Mucosa of descending colon (tissue), 3 donors: ENCODE measurements at regions not wholly inside any gene's neighbourhood (a gene's known extent, or its start where the extent isn't known, plus 50 kb on each side); places are given as distances from the start of the nearest gene placed in this dataset.

Experiments used
- ATAC-seq: fragments of 200-7000 bp; cut with Tn5 transposase; one replicate; pipeline ENCODE4 v1.9.1; 2020; ENCODE audit warnings: mild to moderate bottlenecking, moderate library complexity
- DNase-seq, 3 donors: peaks; one replicate each; pipeline ENCODE4 v3.0.0-alpha.2; 2020
- H3K36me3 ChIP-seq: fragments of 200-600 bp; one replicate; pipeline ENCODE4 v1.8.0; 2021; ENCODE audit warnings: low read depth, mild to moderate bottlenecking
- H3K4me1 ChIP-seq: fragments of 200-600 bp; one replicate; pipeline ENCODE4 v1.8.0; 2021; ENCODE audit warnings: low read depth, mild to moderate bottlenecking
- H3K4me3 ChIP-seq: fragments of 200-600 bp; one replicate; pipeline ENCODE4 v1.8.0; 2021; ENCODE audit warnings: mild to moderate bottlenecking
- H3K9me3 ChIP-seq: fragments of 200-600 bp; one replicate; pipeline ENCODE4 v1.8.0; 2021; ENCODE audit warnings: mild to moderate bottlenecking
- intact Hi-C, 2 donors: fragments of 100-400 bp; cut with DNase I in 1 of 2; cut with micrococcal nuclease in 1 of 2; formaldehyde crosslinking; loops; one replicate each; pipeline versions ENCODE4 v1.11.0 to v1.11.1; 2022; cut with DNase I, micrococcal nuclease
- TF ChIP-seq, protein P1 (sequence below): fragments of 200-600 bp; IDR thresholded peaks from one replicate; pipeline ENCODE4 v1.8.0; 2022; ENCODE audit warnings: antibody characterized with exemption, mild to moderate bottlenecking
- donor health status: DM: no; HTN: no; CAD: no; lungs with moderate emphysema.
- donor health status: DM: no; HTN: no; CAD: no.
- donor health status: DM: no; HTN: yes; CAD: no.

DNA sequence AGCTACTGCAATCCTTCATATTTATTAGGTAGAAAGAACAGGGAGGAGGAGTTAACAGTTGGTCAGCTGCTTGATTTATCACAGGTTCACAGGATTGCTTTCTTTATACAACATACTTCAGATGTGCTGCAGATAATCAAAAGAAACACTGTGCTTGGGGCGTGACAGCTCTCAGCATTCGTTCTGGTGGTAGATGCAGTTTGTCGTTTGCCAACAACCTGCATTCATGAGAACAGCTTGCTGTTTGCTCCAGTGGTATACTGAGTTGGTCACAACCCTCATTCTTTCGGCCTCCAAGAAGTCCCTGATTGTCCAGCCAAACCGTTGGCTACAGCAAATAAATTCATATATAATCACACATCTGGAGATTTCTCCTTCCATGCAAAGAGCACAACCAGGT lies 120.5 kb downstream of the ZNF280B start:
- no peak for ATAC-seq
- intact Hi-C loops, result no loop called here

DNA sequence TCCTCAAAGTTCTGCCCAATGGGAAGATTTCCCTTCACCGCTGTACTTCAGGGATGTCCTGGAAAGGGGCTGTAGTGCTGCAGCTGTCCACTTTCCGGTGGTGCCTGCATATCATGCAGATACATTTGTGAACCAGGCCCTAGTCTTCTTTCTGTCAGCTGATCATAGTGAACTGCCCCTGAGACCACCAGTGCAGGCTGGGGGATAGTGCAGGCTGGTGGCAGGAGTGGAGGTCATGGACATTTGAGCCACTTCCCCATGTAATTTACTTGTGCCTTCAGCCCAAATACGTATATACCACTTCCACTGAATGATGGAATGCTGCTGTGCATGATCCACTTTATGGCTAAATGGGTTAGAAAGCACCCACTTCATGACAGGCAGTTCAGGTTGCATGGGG lies 120.0 kb downstream of the ZNF280B start:
- Histone ChIP-seq H3K9me3 (no peaks in the 10 kb centered on the region), H3K4me3 (no peak overlapping the region), H3K36me3 (no peaks in the 10 kb centered on the region), H3K4me1 (no peaks in the 10 kb centered on the region)
- intact Hi-C loops, result no loop called here
- ATAC-seq (no peak), DNase-seq (no peak)
- TF ChIP-seq, protein P1, sequence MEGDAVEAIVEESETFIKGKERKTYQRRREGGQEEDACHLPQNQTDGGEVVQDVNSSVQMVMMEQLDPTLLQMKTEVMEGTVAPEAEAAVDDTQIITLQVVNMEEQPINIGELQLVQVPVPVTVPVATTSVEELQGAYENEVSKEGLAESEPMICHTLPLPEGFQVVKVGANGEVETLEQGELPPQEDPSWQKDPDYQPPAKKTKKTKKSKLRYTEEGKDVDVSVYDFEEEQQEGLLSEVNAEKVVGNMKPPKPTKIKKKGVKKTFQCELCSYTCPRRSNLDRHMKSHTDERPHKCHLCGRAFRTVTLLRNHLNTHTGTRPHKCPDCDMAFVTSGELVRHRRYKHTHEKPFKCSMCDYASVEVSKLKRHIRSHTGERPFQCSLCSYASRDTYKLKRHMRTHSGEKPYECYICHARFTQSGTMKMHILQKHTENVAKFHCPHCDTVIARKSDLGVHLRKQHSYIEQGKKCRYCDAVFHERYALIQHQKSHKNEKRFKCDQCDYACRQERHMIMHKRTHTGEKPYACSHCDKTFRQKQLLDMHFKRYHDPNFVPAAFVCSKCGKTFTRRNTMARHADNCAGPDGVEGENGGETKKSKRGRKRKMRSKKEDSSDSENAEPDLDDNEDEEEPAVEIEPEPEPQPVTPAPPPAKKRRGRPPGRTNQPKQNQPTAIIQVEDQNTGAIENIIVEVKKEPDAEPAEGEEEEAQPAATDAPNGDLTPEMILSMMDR, result no peak

More for the DNA sequence above, 120.5 kb downstream of the ZNF280B start:
- Histone ChIP-seq H3K36me3 (no peaks in the 10 kb centered on the region), H3K9me3 (no peaks in the 10 kb centered on the region), H3K4me1 (no peaks in the 10 kb centered on the region), H3K4me3 (no peak overlapping the region)
- DNase-seq, result no peak
- TF ChIP-seq, protein P1, result no peak

DNA sequence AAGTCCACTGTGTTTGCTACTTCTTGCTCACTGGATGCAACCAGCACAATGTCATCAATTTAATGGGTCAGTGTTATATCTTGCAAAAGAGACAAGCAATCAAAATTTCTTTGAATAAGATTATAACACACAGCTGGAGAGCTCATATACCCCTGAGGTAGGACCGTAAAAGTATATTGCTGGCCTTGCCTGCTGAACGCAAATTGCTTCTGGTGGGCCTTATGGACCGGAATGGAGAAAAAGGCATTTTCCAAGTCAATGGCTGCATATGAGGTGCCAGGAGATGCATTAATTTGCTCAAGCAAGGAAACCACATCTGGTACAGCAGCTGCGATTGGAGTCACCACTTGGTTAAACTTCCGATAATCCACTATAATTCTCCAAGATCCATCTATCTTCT lies 119.1 kb downstream of the ZNF280B start:
- no peak for ATAC-seq
- intact Hi-C loops, result no loop called here
- TF ChIP-seq, protein P1, result no peak

DNA sequence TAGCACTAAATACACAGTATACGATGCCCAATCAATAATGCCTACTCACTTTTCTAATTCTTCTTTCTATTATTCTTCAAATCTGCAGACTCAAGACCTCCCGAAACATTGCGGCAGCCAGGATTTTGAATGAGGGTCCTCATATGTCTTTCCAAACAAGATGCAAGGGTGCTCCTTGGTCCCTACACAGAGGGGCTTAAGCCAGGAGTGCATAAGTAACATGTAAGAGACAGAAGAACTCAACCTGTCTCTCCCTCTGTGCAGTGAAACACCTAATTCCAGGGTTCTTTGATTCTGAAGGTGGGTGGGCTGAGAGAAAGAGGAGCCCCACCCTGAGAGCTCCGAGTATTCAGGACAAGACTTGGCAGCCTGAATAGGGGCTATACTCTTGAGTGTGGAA lies 117.6 kb downstream of the ZNF280B start:
- Histone ChIP-seq H3K4me1 (no peaks in the 10 kb centered on the region), H3K4me3 (no peak overlapping the region), H3K9me3 (no peaks in the 10 kb centered on the region), H3K36me3 (no peaks in the 10 kb centered on the region)
- DNase-seq (no peak), ATAC-seq (no peak)
- intact Hi-C loops, result no loop called here
- TF ChIP-seq, protein P1, result no peak

More for the DNA sequence above, 119.1 kb downstream of the ZNF280B start:
- Histone ChIP-seq H3K4me1 (no peaks in the 10 kb centered on the region), H3K4me3 (no peak overlapping the region), H3K9me3 (no peaks in the 10 kb centered on the region), H3K36me3 (no peaks in the 10 kb centered on the region)
- DNase-seq, result no peak

DNA sequence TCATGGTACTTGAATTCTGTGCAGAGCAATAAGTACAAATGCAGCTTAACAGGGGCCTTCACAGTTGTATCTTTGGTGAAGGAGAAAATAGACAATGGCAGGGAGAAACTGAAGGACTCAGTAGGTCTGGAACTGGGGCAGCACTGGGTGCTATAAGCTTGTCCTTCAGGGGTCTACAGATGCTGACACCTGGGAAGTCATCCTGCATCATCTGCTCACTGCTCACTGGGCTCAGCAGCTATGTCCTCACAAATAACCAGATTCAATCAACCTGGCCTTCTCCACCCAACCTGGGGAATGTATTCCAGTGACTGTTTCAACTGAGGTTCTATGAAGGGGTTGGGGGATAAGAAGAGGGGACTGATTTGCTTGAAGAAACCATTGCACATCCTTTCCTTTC lies 117.0 kb downstream of the ZNF280B start:
- intact Hi-C loops, result no loop called here
- no peak for DNase-seq
- H3K4me1 ChIP-seq, result no peaks in the 10 kb centered on the region
- ATAC-seq, result no peak
- H3K4me3 ChIP-seq, result no peak overlapping the region
- H3K9me3 ChIP-seq, result no peaks in the 10 kb centered on the region
- no peaks in the 10 kb centered on the region for H3K36me3 ChIP-seq
- TF ChIP-seq, protein P1, result no peak

DNA sequence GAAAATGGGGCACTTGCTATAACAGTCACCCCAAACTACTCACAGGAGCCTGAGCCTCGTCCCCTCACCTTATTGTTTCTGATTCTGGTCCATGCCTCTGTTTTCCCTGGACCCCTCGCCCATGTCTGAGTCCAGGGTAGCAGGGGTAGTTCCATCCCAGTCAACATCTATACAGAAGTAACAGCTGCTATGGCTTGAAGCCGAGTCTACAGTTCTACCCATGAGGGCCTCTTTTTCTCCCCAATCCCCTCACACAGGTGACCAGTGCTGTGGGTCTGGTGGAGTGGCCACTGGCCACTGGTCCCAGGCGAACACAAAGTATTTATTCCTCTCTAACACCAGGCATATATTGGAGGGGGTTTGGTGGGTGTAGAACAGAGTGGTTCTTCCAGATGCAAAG lies 116.4 kb downstream of the ZNF280B start:
- H3K36me3 ChIP-seq, result no peaks in the 10 kb centered on the region
- intact Hi-C loops, result no loop called here
- H3K9me3 ChIP-seq, result no peaks in the 10 kb centered on the region
- no peak for ATAC-seq
- no peaks in the 10 kb centered on the region for H3K4me1 ChIP-seq
- TF ChIP-seq, protein P1, result no peak
- no peak overlapping the region for H3K4me3 ChIP-seq
- DNase-seq, result no peak
